OCI-LY1 (cell line): ENCODE measurements at regions not wholly inside any gene's neighbourhood (a gene's known extent, or its start where the extent isn't known, plus 50 kb on each side); places are given as distances from the start of the nearest gene placed in this dataset.

Source experiments
- H2AFZ ChIP-seq: fragments of 200-600 bp; sonication (generic), shearing (Covaris generic); 2 replicates; pipeline ENCODE4 v1.6.0; 2014; ENCODE audit warnings: antibody characterized with exemption, mild to moderate bottlenecking, low read length
- H3F3A ChIP-seq: fragments of 200-600 bp; sonication (generic), shearing (Covaris generic); 2 replicates; pipeline ENCODE4 v1.6.0; 2014; ENCODE audit warnings: mild to moderate bottlenecking, antibody characterized with exemption, low read length, moderate library complexity; ENCODE audit not compliant: insufficient read depth
- H3K27ac ChIP-seq: fragments of 200-600 bp; sonication (generic); 2 replicates; pipeline ENCODE4 v1.5.1; 2014; ENCODE audit warnings: low read length, mixed run types, mild to moderate bottlenecking, low read depth; ENCODE audit not compliant: poor library complexity, severe bottlenecking
- H3K27me3 ChIP-seq: fragments of 200-600 bp; sonication (generic); 2 replicates; pipeline ENCODE4 v1.6.0; 2014; ENCODE audit warnings: antibody characterized with exemption, mild to moderate bottlenecking, low read length, moderate library complexity; ENCODE audit not compliant: insufficient read depth
- H3K36me3 ChIP-seq: fragments of 200-600 bp; sonication (generic); 2 replicates; pipeline ENCODE4 v1.6.1; 2014; ENCODE audit warnings: mild to moderate bottlenecking, antibody characterized with exemption, low read length, moderate library complexity, mixed read lengths; ENCODE audit not compliant: insufficient read depth
- H3K4me1 ChIP-seq: fragments of 200-600 bp; sonication (generic); 2 replicates; pipeline ENCODE4 v1.5.1; 2014; ENCODE audit warnings: mild to moderate bottlenecking, low read length, moderate library complexity; ENCODE audit not compliant: insufficient read depth, severe bottlenecking
- H3K4me2 ChIP-seq: fragments of 200-600 bp; sonication (generic), shearing (Covaris generic); 2 replicates; pipeline ENCODE4 v1.6.1; 2014; ENCODE audit warnings: low read length
- H3K4me3 ChIP-seq: fragments of 200-600 bp; sonication (generic); 2 replicates; pipeline ENCODE4 v1.5.1; 2014; ENCODE audit warnings: low read length, low read depth, mild to moderate bottlenecking, mixed read lengths; ENCODE audit not compliant: poor library complexity, severe bottlenecking
- H3K79me2 ChIP-seq: fragments of 200-600 bp; shearing (Covaris generic); 2 replicates; pipeline ENCODE4 v1.6.1; 2016; ENCODE audit warnings: mixed run types, low read length, mixed read lengths; ENCODE audit not compliant: insufficient read depth
- H3K9ac ChIP-seq: fragments of 200-600 bp; sonication (generic), shearing (Covaris generic); 2 replicates; pipeline ENCODE4 v1.6.1; 2014; ENCODE audit warnings: mild to moderate bottlenecking, low read length, mixed read lengths
- H3K9me2 ChIP-seq: fragments of 200-600 bp; sonication (generic), shearing (Covaris generic); 2 replicates; pipeline ENCODE4 v1.6.1; 2014; ENCODE audit warnings: low read depth, mild to moderate bottlenecking, low read length, mixed read lengths
- H3K9me3 ChIP-seq: fragments of 200-600 bp; shearing (Covaris generic); 2 replicates; pipeline ENCODE4 v1.6.1; 2014; ENCODE audit warnings: low read length, mixed read lengths
- H4K20me1 ChIP-seq: fragments of 200-600 bp; sonication (generic), shearing (Covaris generic); 2 replicates; pipeline ENCODE4 v1.6.0; 2016; ENCODE audit warnings: mild to moderate bottlenecking, low read length; ENCODE audit not compliant: insufficient read depth
- CTCF ChIP-seq: fragments of 200-600 bp; sonication (generic), shearing (Covaris generic); IDR thresholded peaks from 2 replicates; pipeline ENCODE4 v1.5.1; 2017; ENCODE audit warnings: mild to moderate bottlenecking, antibody characterized with exemption, low read length, moderate library complexity, mixed read lengths
- EZH2 ChIP-seq: fragments of 200-600 bp; sonication (generic), shearing (Covaris generic); IDR thresholded peaks from 2 replicates; pipeline ENCODE4 v1.8.0; 2017; ENCODE audit warnings: borderline replicate concordance, mixed run types, mild to moderate bottlenecking, antibody characterized with exemption, low read length, moderate library complexity, mixed read lengths

DNA sequence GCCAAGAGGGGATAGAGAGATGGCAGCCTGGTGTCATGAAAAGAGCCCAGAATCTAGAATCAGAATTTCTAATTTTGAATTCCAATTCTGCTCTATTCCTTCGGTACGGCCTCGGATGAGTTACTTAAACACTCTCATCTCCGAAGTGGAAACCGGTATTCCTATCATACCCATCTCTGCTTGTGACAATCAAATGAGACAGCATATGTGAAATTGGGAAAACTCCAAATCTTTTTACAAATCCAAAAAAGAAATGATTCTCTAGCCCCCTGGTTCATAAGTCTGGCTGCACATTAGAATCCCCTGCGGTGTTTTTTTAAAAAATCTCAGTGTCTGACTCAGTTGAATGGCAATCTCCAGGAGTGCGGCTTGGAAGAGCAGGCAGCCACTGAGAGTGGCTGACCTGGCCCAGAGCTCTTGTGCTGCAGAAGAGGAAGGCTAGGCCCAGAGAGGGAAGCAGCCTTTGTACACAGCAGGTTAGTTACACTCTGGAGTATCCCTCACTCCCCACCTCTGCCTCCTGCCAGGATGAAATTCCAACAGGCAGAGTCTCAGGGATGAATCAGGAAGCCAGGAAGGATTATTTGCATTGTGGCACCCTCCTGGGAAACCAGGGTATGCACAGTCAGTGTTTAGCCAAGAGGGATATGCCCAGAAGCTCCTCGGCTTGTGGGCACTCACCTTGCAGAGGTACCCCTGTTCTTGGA is 93.6 kb upstream of the ISX start:
- H4K20me1 ChIP-seq, result no peaks in the 10 kb centered on the region
- H2AFZ ChIP-seq, result no peak overlapping the region
- no peak overlapping the region for H3K9ac ChIP-seq
- H3K27me3 ChIP-seq, result no peaks in the 10 kb centered on the region; the same call in 1 of the 2 replicates
- no peaks in the 10 kb centered on the region for H3F3A ChIP-seq
- no peaks in the 10 kb centered on the region for H3K9me3 ChIP-seq
- H3K4me3 ChIP-seq, result no peak overlapping the region
- TF ChIP-seq CTCF, result no peak
- TF ChIP-seq EZH2, result no peak
- no peak overlapping the region for H3K4me2 ChIP-seq
- no peaks in the 10 kb centered on the region for H3K4me1 ChIP-seq
- H3K79me2 ChIP-seq, result no peaks in the 10 kb centered on the region
- H3K36me3 ChIP-seq, result no peaks in the 10 kb centered on the region
- no peak overlapping the region for H3K27ac ChIP-seq
- H3K9me2 ChIP-seq, result no peaks in the 10 kb centered on the region

- no peak for TF ChIP-seq CTCF
- no peak for TF ChIP-seq EZH2
- Histone ChIP-seq H3K4me1 (no peaks in the 10 kb centered on the region), H3F3A (no peaks in the 10 kb centered on the region), H3K4me3 (no peak overlapping the region), H3K27me3 (no peaks in the 10 kb centered on the region), H3K36me3 (no peaks in the 10 kb centered on the region), H3K9me3 (no peaks in the 10 kb centered on the region), H3K9ac (no peak overlapping the region), H4K20me1 (no peaks in the 10 kb centered on the region), H3K27ac (no peak overlapping the region), H2AFZ (no peak overlapping the region), H3K79me2 (no peaks in the 10 kb centered on the region), H3K4me2 (no peak overlapping the region), H3K9me2 (no peaks in the 10 kb centered on the region)
Observed at GRCh38 chr22:34973016-34973415, 92.9 kb upstream of the ISX start.

DNA sequence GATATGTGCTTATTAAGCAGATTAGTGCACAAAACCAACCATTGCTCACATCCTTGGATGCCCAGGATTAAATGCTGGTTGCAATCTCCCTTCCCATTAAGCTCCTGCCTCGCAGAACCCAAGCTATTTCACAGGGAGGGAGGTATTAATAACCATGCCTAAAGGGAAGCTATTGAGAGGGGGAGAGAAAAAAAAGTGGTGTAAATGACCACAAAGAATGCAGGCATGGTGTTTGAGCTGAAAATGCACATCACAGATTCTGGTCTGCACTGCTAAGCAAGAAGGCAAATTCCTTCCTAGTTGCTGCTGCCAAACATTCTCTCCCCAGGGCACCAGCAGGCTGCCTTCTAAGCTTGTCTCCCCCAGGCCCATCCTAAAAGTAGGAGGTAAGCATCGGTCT is 92.0 kb upstream of the ISX start:
- Histone ChIP-seq H3K27ac (no peak overlapping the region), H4K20me1 (no peaks in the 10 kb centered on the region), H3K4me2 (no peak overlapping the region), H3K27me3 (peaks cover 5% of the 10 kb centered on the region; the same call in 1 of the 2 replicates), H3K79me2 (no peaks in the 10 kb centered on the region), H3F3A (no peaks in the 10 kb centered on the region), H3K36me3 (no peaks in the 10 kb centered on the region), H3K4me1 (no peaks in the 10 kb centered on the region), H2AFZ (no peak overlapping the region), H3K4me3 (no peak overlapping the region), H3K9me3 (no peaks in the 10 kb centered on the region), H3K9me2 (no peaks in the 10 kb centered on the region), H3K9ac (no peak overlapping the region)
- TF ChIP-seq CTCF (no peak), EZH2 (no peak)
